ENCODE measurements at regions not wholly inside any gene's neighbourhood (a gene's known extent, or its start where the extent isn't known, plus 50 kb on each side); places are given as distances from the start of the nearest gene placed in this dataset.

DNA sequence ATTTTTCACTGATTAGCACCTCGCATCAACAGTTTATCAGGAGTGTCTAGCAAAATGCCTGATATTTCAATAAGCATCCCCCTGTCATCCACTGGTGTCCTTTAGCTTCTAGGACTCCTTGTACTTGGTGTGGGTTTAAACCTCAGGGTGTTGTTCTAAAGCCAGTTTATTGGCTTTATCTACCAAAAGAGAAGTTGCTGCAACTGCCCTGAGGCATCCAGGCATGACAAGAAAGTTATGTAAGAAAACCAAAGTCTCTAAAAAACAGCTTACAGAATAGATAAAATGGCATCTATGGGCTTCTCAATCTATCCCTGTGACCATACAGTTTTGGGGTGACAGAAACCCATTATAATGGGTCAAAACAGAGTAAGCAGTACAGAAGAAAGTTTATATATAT lies 120.3 kb upstream of the ZNF91 start:
- ATAC-seq (no peak), DNase-seq (ENCODE audit: extremely low read depth in 1 of 4, low spot score in 3 of 4) (no peak), FAIRE-seq (no peak)
- intact Hi-C loops (cut with micrococcal nuclease) (no loop called here), in situ Hi-C loops (cut with MboI) (no loop called here)
- no peak overlapping the region for H3K9ac ChIP-seq (ENCODE audit: insufficient read depth in 1 of 2, low read depth in 2 of 2, low read length in 2 of 2)
- TF ChIP-seq NFE2 (IDR thresholded peaks at IDR 0.05; ENCODE audit: low read depth), result no peak
- TF ChIP-seq ILF3 (IDR thresholded peaks at IDR 0.05; ENCODE audit: borderline replicate concordance), result no peak
- TF ChIP-seq ZBTB17 (CRISPR knock-in tag; IDR thresholded peaks at IDR 0.05), result no peak
- TF ChIP-seq, protein P1, sequence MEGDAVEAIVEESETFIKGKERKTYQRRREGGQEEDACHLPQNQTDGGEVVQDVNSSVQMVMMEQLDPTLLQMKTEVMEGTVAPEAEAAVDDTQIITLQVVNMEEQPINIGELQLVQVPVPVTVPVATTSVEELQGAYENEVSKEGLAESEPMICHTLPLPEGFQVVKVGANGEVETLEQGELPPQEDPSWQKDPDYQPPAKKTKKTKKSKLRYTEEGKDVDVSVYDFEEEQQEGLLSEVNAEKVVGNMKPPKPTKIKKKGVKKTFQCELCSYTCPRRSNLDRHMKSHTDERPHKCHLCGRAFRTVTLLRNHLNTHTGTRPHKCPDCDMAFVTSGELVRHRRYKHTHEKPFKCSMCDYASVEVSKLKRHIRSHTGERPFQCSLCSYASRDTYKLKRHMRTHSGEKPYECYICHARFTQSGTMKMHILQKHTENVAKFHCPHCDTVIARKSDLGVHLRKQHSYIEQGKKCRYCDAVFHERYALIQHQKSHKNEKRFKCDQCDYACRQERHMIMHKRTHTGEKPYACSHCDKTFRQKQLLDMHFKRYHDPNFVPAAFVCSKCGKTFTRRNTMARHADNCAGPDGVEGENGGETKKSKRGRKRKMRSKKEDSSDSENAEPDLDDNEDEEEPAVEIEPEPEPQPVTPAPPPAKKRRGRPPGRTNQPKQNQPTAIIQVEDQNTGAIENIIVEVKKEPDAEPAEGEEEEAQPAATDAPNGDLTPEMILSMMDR (IDR thresholded peaks at IDR 0.05 in 2 of 3, conservative IDR thresholded peaks at IDR 0.05 in 1 of 3; ENCODE audit: insufficient read depth in 2 of 3, low read depth in 1 of 3, low read length in 3 of 3), result no peak
- TF ChIP-seq, protein P2, sequence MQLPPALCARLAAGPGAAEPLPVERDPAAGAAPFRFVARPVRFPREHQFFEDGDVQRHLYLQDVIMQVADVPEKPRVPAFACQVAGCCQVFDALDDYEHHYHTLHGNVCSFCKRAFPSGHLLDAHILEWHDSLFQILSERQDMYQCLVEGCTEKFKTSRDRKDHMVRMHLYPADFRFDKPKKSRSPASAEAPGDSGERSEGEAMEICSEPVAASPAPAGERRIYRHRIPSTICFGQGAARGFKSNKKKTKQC (CRISPR knock-in tag; IDR thresholded peaks at IDR 0.05), result no peak
- H3K27ac ChIP-seq (ENCODE audit: extremely low read depth, low read depth, low read length), result no peak overlapping the region
- no peak overlapping the region for H3K4me3 ChIP-seq
- ChIA-PET CTCF (ENCODE audit: low intra/inter-chr PET ratio) (no interaction called here), POLR2A (no interaction called here)
- H4K20me1 ChIP-seq (replicated peaks; ENCODE audit: control insufficient read depth, insufficient read depth, low read length), result no peaks in the 10 kb centered on the region
- WGBS (ENCODE audit: insufficient coverage, low coverage, missing lambda C conversion rate), result 7% methylated on average over 1 of the region's 1 CpG
- no peaks in the 10 kb centered on the region for H3K27me3 ChIP-seq (ENCODE audit: control insufficient read depth in 2 of 2, insufficient read depth in 2 of 2, low read length in 2 of 2)
- no peak overlapping the region for H3K4me2 ChIP-seq (ENCODE audit: insufficient read depth, low read length)
- no peaks in the 10 kb centered on the region for H3K4me1 ChIP-seq (replicated peaks in 1 of 2; ENCODE audit: control insufficient read depth in 2 of 2, insufficient read depth in 2 of 2, low read length in 2 of 2)
- no peak overlapping the region for H2AFZ ChIP-seq (ENCODE audit: low read depth, low read length)
- no TSS peak for BruUV-seq (replicated peaks)
- H3K36me3 ChIP-seq (ENCODE audit: control insufficient read depth, insufficient read depth, low read length), result no peaks in the 10 kb centered on the region
- no peaks in the 10 kb centered on the region; the same call in 1 of the 2 replicates for H3K9me3 ChIP-seq (replicated peaks; ENCODE audit: control insufficient read depth, insufficient read depth, low read depth, low read length)
- no peaks in the 10 kb centered on the region for H3K79me2 ChIP-seq (ENCODE audit: control insufficient read depth, insufficient read depth, low read length)
- no peaks in the 10 kb centered on the region for H3K9me1 ChIP-seq (ENCODE audit: control insufficient read depth, insufficient read depth, low read length)
